Kidney epithelial cell (primary cell): ENCODE measurements at regions not wholly inside any gene's neighbourhood (a gene's known extent, or its start where the extent isn't known, plus 50 kb on each side); places are given as distances from the start of the nearest gene placed in this dataset.

Experiments
- DNase-seq: peaks from one replicate; pipeline ENCODE4 v3.0.0-alpha.2; 2010; ENCODE audit warnings: low read depth
- H3K27me3 ChIP-seq: 2 replicates; pipeline ENCODE4 v1.6.0; 2011; ENCODE audit warnings: low read length; ENCODE audit not compliant: control insufficient read depth, insufficient read depth
- H3K36me3 ChIP-seq: 2 replicates; pipeline ENCODE4 v1.5.1; 2011; ENCODE audit warnings: low read length; ENCODE audit not compliant: control insufficient read depth, insufficient read depth
- H3K4me3 ChIP-seq: 2 replicates; pipeline ENCODE4 v1.5.1; 2011; ENCODE audit warnings: low read depth, mild to moderate bottlenecking, control low read depth, low read length
- TF ChIP-seq, protein P1 (sequence below): IDR thresholded peaks from 2 replicates; pipeline ENCODE4 v1.5.1; 2011; ENCODE audit warnings: mild to moderate bottlenecking, moderate library complexity, low read length, control low read depth, inconsistent platforms; ENCODE audit not compliant: insufficient read depth, poor library complexity, severe bottlenecking

DNA sequence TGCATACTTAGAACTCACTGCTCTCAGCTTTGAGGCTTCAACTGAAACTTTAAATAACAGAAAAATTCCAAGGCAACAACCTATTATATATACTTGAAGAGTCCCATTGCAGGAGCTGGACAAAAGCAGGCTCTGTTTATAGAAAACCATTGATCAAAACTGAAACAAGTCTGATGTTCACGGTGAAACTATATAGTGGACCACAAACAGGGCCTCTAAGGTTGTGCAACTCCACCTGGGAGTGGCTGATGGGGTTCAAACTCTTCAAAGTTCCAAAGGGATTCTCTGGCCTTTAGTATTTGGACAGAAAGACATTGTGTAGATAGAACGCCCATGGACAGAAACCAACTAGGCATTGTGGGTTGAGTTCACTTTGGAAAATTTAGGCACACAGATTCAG lies 140.3 kb downstream of the ZC3H11B start:
- Histone ChIP-seq H3K36me3 (no peaks in the 10 kb centered on the region), H3K27me3 (no peaks in the 10 kb centered on the region), H3K4me3 (no peak overlapping the region)
- TF ChIP-seq, protein P1, sequence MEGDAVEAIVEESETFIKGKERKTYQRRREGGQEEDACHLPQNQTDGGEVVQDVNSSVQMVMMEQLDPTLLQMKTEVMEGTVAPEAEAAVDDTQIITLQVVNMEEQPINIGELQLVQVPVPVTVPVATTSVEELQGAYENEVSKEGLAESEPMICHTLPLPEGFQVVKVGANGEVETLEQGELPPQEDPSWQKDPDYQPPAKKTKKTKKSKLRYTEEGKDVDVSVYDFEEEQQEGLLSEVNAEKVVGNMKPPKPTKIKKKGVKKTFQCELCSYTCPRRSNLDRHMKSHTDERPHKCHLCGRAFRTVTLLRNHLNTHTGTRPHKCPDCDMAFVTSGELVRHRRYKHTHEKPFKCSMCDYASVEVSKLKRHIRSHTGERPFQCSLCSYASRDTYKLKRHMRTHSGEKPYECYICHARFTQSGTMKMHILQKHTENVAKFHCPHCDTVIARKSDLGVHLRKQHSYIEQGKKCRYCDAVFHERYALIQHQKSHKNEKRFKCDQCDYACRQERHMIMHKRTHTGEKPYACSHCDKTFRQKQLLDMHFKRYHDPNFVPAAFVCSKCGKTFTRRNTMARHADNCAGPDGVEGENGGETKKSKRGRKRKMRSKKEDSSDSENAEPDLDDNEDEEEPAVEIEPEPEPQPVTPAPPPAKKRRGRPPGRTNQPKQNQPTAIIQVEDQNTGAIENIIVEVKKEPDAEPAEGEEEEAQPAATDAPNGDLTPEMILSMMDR, result no peak
- DNase-seq, result no peak

- TF ChIP-seq, protein P1, result no peak
- Histone ChIP-seq H3K36me3 (no peaks in the 10 kb centered on the region), H3K4me3 (no peak overlapping the region), H3K27me3 (no peaks in the 10 kb centered on the region)
- DNase-seq, result no peak
These were observed 145.4 kb downstream of the ZC3H11B start for GRCh38 chr1:219467524-219467923.

GRCh38 chr1:219466766-219467165 lies 146.1 kb downstream of the ZC3H11B start:
- Histone ChIP-seq H3K4me3 (no peak overlapping the region), H3K27me3 (no peaks in the 10 kb centered on the region), H3K36me3 (no peaks in the 10 kb centered on the region)
- no peak for DNase-seq
- TF ChIP-seq, protein P1, result no peak

- peak; percentile 69 for DNase-seq
- TF ChIP-seq, protein P1, result no peak
- no peaks in the 10 kb centered on the region for H3K27me3 ChIP-seq
- no peaks in the 10 kb centered on the region for H3K36me3 ChIP-seq
- H3K4me3 ChIP-seq, result no peak overlapping the region
These were observed 147.5 kb downstream of the ZC3H11B start for GRCh38 chr1:219465212-219466093.

- TF ChIP-seq, protein P1, result no peak
- Histone ChIP-seq H3K4me3 (no peak overlapping the region), H3K36me3 (no peaks in the 10 kb centered on the region), H3K27me3 (no peaks in the 10 kb centered on the region)
- DNase-seq, result no peak
These were observed 149.3 kb downstream of the ZC3H11B start for GRCh38 chr1:219463636-219464035.
